Stimulated activated naive CD8-positive, alpha-beta T cell treated with anti-CD3 and anti-CD28 coated beads, Interleukin-15, amount 100 ng/mL, for 72 hours (primary cell): ENCODE measurements at regions not wholly inside any gene's neighbourhood (a gene's known extent, or its start where the extent isn't known, plus 50 kb on each side); places are given as distances from the start of the nearest gene placed in this dataset.

ENCODE experiments used
- ATAC-seq: fragments of 150-1000 bp; cut with Tn5 transposase; 2 replicates; pipeline ENCODE4 v1.10.0; 2021; ENCODE audit warnings: mild to moderate bottlenecking, moderate library complexity
- DNase-seq, 2 donors: peaks; one replicate each; pipeline ENCODE4 v3.0.0; 2021 to 2022
- H3K27ac Mint-ChIP-seq, 2 donors: one replicate each; pipeline ENCODE4 v1.8.0; 2022; ENCODE audit warnings: mild to moderate bottlenecking in 2 of 2, mixed read lengths in 2 of 2, moderate library complexity in 2 of 2
- H3K27me3 Mint-ChIP-seq: one replicate; pipeline ENCODE4 v1.8.0; 2022; ENCODE audit warnings: mixed read lengths
- H3K4me1 Mint-ChIP-seq: one replicate; pipeline ENCODE4 v1.8.0; 2022; ENCODE audit warnings: mild to moderate bottlenecking, mixed read lengths
- H3K4me3 Mint-ChIP-seq, 2 donors: one replicate each; pipeline ENCODE4 v1.8.0; 2022; ENCODE audit warnings: mild to moderate bottlenecking in 2 of 2, mixed read lengths in 2 of 2, moderate library complexity in 1 of 2
- H3K9me3 Mint-ChIP-seq, 2 donors: one replicate each; pipeline ENCODE4 v1.8.0; 2022; ENCODE audit warnings: mixed read lengths in 2 of 2

DNA sequence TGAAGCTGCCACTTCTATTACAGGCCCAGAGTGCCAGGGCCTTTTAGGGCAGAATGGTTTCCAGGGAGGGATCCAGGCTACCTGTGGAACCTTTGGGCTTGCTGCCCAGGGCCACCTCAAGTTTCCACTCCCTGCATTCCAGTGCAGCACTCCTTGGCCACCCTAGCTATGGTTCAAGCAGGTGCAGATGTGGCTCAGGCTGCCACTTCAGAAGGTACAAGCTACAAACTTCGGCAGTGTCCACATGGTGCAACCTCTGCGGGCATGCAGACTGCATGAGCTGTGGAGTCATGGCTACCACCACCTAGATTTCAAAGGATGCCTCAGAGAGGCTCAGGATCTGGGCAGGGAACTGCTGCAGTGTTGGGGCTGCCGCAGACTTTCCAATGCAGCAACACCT, 248.1 kb upstream of the UBE2E3 start:
- H3K4me3 Mint-ChIP-seq: no peak overlapping the region
- DNase-seq: no peak
- H3K9me3 Mint-ChIP-seq: no peaks in the 10 kb centered on the region
- H3K4me1 Mint-ChIP-seq: no peaks in the 10 kb centered on the region
- H3K27me3 Mint-ChIP-seq: no peaks in the 10 kb centered on the region
- peak; percentile 15 for ATAC-seq
- no peak overlapping the region for H3K27ac Mint-ChIP-seq

DNA sequence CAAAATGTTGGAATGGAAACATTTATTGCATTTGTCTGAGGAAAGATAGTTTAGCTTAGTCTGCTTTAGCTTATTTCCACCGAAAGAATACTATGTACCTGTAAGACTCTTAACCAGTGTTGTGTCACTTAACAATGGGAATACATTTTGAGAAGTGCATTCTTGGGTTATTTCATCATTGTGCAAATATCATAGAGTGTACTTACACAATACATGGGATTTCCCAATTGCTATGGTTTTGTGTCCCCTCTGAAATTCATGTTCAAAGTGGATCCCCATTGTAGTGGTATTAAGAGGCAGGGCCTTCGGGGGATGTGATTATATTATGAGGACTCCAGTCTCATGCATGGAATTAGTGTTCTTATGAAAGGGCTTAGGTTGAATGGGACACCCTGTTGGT, 249.4 kb upstream of the UBE2E3 start:
- no peak overlapping the region for H3K27ac Mint-ChIP-seq
- no peak overlapping the region for H3K4me3 Mint-ChIP-seq
- ATAC-seq (no peak), DNase-seq (no peak)
- no peaks in the 10 kb centered on the region for H3K27me3 Mint-ChIP-seq
- no peaks in the 10 kb centered on the region for H3K9me3 Mint-ChIP-seq
- H3K4me1 Mint-ChIP-seq: no peaks in the 10 kb centered on the region

DNA sequence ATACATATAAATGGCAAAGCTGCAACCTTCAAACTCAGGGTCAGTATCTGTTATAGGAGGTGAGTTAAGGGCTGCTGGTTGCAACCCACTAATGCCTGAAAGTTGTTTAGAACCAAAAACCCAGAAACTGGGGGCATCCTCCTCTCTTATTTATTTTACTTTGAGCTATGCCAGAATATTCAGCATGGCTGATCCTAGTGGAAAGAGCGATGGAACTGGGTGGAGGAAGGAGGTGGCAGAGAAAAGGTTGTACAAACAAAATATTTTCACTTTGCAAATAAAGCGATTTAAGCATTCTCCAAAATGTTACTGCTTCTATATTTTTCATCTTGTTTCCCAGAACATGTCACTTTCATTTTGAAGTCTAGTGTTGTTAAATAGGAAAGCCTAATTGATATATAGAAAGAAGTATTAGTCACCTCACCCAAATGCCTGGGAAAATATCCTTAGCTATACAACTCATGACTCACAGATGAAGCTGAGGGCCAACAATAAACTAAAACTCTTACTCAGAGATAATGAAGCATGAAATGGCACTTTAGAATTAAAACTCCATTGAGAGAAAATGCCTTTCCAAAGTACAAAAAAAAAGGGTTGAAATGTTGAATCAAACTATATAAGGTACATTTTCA, 251.4 kb upstream of the UBE2E3 start:
- Mint-ChIP-seq H3K4me1 (no peaks in the 10 kb centered on the region), H3K9me3 (no peaks in the 10 kb centered on the region), H3K27me3 (no peaks in the 10 kb centered on the region), H3K4me3 (no peak overlapping the region), H3K27ac (no peak overlapping the region)
- DNase-seq (no peak), ATAC-seq (no peak)

DNA sequence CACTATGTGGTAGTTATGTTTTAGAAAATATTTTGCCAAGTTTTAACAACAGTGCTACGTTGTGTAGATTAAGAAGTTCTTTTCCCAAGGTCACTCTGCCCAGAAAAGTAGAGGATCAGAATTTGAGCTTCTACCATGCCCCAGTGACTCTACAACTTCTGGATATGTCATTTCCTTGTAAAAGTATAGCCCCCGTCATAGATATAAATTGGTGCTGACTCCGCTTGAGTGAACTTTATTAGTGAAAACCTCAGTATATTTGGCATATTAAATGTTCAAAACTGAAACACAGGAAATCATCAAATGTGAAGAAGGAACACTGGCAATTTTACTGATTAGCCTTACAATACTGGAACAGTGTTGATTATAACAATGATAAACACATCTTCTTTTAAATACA, 256.7 kb upstream of the UBE2E3 start:
- DNase-seq (no peak), ATAC-seq (no peak)
- H3K27ac Mint-ChIP-seq: no peak overlapping the region
- no peak overlapping the region for H3K4me3 Mint-ChIP-seq
- no peaks in the 10 kb centered on the region for H3K9me3 Mint-ChIP-seq
- no peaks in the 10 kb centered on the region for H3K27me3 Mint-ChIP-seq
- no peaks in the 10 kb centered on the region for H3K4me1 Mint-ChIP-seq

DNA sequence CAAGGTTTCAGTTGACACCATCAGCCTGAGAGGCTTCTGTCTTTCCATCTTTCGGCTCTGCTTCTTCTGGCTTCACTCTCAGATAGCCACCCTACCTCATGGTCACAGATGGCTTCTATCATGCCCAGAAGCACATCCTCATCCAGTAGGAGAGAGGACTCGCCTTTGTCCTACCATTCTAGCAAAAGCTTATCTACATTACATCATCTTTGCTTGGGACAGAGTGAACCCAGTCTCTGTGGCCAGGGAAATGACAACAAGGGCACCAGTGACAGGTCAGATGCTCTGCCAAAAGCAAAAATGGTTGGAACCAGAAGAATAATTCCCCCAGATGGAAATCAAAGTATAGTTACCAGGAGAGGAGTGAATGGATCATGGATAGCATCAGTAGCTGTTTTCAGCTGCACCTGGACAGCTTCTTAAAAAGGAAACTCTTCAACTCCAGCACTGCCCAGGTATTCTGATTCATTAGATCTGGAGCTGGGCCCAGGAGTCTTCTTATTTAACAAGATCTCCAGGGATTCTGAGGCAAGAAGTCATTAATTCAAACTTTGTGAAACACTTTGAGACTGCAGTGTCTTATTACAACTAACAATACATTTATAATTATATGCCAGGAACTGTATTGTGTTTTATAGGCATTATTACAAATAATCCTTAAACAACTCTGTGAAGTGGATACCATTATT, 257.7 kb upstream of the UBE2E3 start:
- ATAC-seq (no peak), DNase-seq (no peak)
- Mint-ChIP-seq H3K4me3 (no peak overlapping the region), H3K4me1 (no peaks in the 10 kb centered on the region), H3K27me3 (no peaks in the 10 kb centered on the region), H3K27ac (no peak overlapping the region), H3K9me3 (no peaks in the 10 kb centered on the region)

DNA sequence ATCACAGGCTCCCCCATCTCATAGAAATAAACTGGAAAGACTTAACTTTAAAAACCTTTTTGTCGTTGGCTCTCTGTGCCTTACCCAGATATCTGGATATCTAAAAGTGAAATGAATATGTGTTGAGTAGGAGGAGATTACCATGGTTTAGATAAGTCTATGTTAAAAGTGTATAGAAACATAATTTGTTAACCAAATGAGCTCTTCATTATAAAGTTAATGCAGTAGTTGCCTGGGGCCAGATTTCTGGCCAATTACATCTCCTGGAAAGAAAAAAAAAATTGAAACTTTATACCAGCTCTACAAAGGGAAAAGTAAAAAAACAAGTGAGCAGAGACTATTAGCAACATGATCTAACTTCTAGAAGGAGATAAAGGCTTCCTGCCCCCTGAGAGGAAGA, 259.6 kb upstream of the UBE2E3 start:
- Mint-ChIP-seq H3K9me3 (no peaks in the 10 kb centered on the region), H3K4me3 (no peak overlapping the region), H3K4me1 (no peaks in the 10 kb centered on the region), H3K27ac (no peak overlapping the region), H3K27me3 (peaks cover 2% of the 10 kb centered on the region)
- ATAC-seq (no peak), DNase-seq (no peak)

DNA sequence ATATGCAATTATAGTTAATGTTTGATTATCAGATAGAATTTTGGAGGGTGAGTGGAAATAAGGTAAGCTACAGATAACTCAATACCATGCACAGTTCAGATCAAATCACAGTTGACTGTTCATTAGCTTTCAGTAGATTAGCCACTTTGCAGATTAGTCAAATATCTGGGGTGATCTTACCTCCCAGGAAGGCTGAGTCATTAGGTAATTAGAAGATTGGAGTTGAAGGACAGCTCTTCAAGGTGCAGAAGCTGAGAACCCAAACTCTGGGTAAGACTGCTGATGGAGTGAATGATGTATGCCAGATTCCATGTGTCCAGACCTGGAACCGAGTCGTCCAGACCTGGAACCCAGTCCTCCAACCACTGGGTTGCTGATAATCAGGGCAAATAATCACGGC, 262.8 kb upstream of the UBE2E3 start:
- no peak overlapping the region for H3K4me3 Mint-ChIP-seq
- H3K27me3 Mint-ChIP-seq: peaks cover 7% of the 10 kb centered on the region
- no peak overlapping the region for H3K27ac Mint-ChIP-seq
- peaks cover 0 to 5% of the 10 kb centered on the region in 2 donors for H3K9me3 Mint-ChIP-seq
- no peak for ATAC-seq
- H3K4me1 Mint-ChIP-seq: no peaks in the 10 kb centered on the region
- DNase-seq: no peak

DNA sequence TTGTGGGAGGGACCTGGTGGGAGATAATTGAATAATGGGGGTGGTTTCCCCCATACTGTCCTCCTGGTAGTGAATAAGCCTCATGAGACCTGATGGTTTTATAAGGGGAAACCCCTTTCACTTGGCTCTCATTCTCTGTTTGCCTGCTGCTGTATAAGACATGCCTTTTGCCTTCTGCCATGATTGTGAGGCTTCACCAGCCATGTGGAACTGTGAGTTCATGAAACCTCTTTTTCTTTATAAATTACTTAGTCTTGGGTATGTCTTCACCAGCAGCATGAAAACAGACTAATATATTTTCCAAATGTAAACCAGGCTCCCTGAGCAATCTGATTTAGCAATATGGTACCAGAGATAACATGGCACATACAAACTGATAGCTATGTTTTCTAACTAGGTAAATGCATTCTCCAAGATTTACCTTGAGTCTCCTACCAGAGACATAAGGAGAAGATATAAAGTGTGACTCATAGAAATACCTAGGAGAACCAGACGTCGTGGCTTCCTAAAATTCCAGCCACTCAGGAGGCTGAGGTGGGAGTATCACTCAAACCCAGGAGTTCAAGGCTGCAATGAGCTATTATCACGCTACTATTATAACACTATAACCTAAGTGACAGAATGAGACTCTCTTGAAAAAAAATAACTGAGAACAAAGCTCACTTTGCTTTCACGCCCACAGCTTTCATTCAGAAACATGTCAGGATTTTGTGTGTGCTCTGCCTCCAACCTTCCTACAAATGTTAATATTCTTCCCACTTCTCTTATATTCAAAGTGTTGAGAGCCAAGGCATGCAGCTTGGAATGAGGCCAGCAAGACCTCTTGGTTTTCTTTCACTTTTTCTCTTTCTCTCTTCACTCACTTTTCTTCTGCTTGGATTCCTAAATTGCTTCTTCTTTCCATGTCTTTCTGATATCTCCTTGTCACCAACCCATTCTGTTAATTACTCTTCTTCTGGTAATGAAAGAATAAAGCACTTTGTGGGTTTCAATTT, 263.9 kb upstream of the UBE2E3 start:
- no peak for ATAC-seq
- H3K4me1 Mint-ChIP-seq: no peaks in the 10 kb centered on the region

DNA sequence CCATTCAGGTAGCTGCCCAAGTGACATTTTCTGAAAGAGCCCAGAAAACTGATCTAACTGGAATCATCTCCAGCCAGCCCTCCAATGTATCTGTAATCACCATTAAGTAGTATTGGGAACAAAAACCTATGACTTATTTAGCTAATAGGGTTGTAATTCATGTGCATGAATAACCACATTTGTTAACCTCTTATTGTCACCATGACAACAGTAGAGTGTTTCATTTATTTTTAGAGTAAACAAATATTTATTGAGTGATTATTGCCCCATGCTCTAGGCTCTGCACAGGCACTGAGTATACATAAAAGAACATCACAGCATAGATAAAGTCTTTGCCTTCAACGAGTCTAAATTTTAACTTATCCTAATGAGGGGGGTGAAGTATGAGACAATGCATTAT, 265.4 kb upstream of the UBE2E3 start:
- no peak for DNase-seq
- peaks cover 5 to 9% of the 10 kb centered on the region in 2 donors for H3K9me3 Mint-ChIP-seq
- no peak for ATAC-seq
- no peaks in the 10 kb centered on the region for H3K4me1 Mint-ChIP-seq
- H3K27ac Mint-ChIP-seq: no peak overlapping the region
- no peak overlapping the region for H3K4me3 Mint-ChIP-seq
- peaks cover 7% of the 10 kb centered on the region for H3K27me3 Mint-ChIP-seq

More for the DNA sequence above, 263.9 kb upstream of the UBE2E3 start:
- DNase-seq: no peak
- Mint-ChIP-seq H3K27me3 (peaks cover 7% of the 10 kb centered on the region), H3K9me3 (peaks cover 5 to 9% of the 10 kb centered on the region in 2 donors), H3K4me3 (no peak overlapping the region), H3K27ac (no peak overlapping the region)

DNA sequence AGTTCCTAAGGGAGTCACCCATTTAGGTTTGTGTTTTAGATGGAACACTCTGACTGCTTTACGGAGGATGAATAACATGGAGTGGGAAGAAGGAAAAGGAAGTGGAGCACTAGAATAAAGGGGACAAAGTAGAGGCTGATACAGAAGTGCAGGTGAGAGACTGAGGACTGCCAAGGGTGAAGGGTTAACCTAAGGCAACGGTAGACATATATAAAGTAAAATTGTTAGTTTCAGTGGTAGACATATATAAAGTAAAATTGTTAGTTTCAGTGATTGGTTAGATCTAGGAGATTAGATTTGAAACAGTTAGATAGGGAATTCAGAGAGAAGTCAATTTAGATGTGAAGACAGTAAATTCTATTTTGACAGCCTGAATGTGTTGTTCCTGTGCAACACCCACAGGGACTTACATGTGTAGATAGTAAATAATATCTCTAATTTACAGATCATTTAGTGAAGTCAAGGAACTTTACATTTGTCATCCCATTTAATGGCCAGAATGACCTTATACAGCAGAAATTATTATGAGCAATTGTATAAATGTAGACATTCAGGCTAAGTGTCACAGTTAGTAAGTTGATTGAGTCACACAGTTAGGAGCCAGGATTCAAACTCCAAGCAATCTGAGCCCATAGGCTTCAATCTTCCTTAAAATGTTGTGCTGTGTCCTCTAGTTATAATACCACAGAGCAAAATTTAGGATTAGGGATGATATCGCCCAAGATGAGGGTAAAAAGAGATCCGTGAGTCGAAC, 270.8 kb upstream of the UBE2E3 start:
- H3K9me3 Mint-ChIP-seq: peaks cover 5 to 9% of the 10 kb centered on the region in 2 donors
- no peak for DNase-seq
- no peak overlapping the region for H3K4me3 Mint-ChIP-seq
- no peak for ATAC-seq
- no peaks in the 10 kb centered on the region for H3K4me1 Mint-ChIP-seq
- no peaks in the 10 kb centered on the region for H3K27me3 Mint-ChIP-seq
- no peak overlapping the region for H3K27ac Mint-ChIP-seq

DNA sequence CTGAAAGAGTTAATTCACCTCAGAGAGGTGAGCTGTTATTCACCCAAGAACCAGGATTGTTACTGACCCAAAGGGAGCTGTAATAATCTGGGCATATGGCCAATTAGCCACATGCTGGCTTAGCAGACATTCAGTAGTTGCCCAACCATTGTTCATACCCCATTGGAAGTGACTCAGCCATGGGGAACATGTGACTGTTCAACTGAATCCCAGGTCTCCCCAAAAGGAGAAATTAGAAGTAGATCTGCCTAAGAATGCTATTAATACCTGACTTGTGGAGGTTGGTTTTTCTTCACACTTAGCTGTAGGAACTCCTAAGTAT, 272.6 kb upstream of the UBE2E3 start:
- H3K27ac Mint-ChIP-seq: no peak overlapping the region
- H3K27me3 Mint-ChIP-seq: no peaks in the 10 kb centered on the region
- no peak overlapping the region for H3K4me3 Mint-ChIP-seq
- DNase-seq (no peak), ATAC-seq (no peak)
- H3K4me1 Mint-ChIP-seq: no peaks in the 10 kb centered on the region
- peaks cover 5 to 7% of the 10 kb centered on the region in 2 donors for H3K9me3 Mint-ChIP-seq

DNA sequence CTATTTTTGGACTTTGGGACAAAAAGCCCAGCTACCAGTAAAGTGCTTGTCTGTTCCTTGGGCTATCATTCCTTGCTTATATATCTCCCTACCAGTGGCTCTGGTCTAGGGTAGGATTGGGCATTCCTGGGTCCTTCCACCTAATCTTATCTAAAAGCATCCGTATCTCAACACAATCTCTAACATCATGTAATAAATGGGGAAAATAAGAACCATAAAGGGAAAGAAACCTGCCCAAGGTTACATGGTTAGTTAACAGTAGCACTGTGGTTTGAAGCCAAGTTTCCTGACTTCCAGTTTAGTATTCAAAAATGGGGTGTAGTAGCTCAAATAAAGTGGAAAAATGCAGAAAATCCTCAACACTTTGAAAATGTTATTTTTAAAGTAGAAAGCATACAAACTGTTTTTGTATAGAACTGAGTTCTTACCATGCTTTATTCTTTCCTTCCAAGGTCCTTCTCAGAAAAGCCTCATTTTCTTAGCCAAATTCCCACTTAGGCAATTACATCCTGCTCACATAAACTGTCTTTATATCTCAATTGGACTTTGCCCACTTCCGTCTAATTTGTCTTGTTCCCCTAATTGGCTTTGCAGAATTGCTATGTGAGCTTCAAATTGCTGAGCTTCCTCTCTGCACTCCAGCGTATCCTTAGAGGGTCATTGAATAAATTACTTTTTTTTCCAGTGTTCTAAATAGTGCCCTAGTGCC, 273.1 kb upstream of the UBE2E3 start:
- no peak overlapping the region for H3K27ac Mint-ChIP-seq
- ATAC-seq: no peak

DNA sequence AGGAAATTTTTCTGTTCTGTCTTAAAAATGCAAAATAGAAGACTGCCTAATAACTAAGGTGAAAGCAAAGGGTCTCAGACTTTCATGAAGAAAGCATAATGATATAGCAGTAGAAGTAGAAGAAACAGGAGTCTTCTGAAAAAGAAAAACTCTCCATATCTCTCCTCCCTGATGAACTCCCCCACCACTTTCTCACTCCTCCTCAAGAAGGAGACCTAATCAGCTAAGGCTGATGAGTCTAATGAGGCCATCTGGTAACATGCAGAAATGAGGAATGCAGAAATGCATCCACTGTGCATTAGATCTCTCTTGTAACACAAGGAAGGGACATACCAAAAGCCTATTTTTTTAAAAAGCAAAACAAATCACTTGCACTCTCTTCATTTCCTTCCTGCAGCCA, 273.7 kb upstream of the UBE2E3 start:
- H3K9me3 Mint-ChIP-seq: no peaks in the 10 kb centered on the region
- no peak overlapping the region for H3K27ac Mint-ChIP-seq
- H3K27me3 Mint-ChIP-seq: no peaks in the 10 kb centered on the region
- H3K4me1 Mint-ChIP-seq: no peaks in the 10 kb centered on the region
- ATAC-seq (no peak), DNase-seq (no peak)
- H3K4me3 Mint-ChIP-seq: no peak overlapping the region

More for the DNA sequence above, 273.1 kb upstream of the UBE2E3 start:
- no peak overlapping the region for H3K4me3 Mint-ChIP-seq
- no peaks in the 10 kb centered on the region for H3K27me3 Mint-ChIP-seq
- no peak for DNase-seq
- H3K9me3 Mint-ChIP-seq: peaks cover 1 to 3% of the 10 kb centered on the region in 2 donors
- no peaks in the 10 kb centered on the region for H3K4me1 Mint-ChIP-seq

DNA sequence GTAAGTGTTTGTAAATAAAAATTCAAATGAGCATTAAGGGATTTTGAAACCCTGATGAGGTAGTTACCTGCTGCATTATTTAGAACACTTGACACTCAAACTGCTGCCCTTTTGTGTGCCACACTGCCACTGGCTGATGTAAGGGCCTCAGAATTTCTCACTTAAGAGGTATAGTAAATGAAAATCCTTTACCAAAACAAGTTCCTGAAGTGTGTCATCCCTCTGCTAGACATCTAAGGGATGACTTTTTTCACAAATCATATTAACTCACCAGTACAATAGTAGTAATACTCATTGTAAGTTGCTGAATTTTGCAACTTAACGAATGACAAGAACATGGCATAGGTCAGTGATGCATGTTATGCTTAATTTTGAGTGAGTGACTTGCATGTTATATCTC, 274.9 kb upstream of the UBE2E3 start:
- H3K4me3 Mint-ChIP-seq: no peak overlapping the region
- H3K9me3 Mint-ChIP-seq: no peaks in the 10 kb centered on the region
- DNase-seq (no peak), ATAC-seq (no peak)
- H3K4me1 Mint-ChIP-seq: no peaks in the 10 kb centered on the region
- H3K27ac Mint-ChIP-seq: no peak overlapping the region
- no peaks in the 10 kb centered on the region for H3K27me3 Mint-ChIP-seq

DNA sequence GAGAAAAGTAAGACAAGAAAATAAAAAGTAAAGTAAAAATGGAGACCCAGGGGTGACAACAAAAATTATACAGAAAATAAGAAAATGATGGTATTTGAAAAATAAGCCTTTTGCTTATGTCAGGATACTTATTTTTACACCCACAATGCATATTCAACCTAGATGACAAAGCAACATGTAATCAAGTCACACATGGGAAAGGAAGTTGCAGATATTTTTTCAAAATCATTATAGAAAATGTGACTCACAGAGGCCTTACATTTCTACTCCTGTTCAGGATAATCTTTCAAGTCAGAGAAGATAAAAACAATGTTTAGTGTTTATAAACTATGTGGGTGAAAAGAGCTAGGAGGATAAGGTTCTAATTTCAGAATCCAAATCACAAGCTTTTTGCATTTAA, 275.3 kb upstream of the UBE2E3 start:
- Mint-ChIP-seq H3K4me3 (no peak overlapping the region), H3K27me3 (no peaks in the 10 kb centered on the region), H3K27ac (no peak overlapping the region), H3K9me3 (no peaks in the 10 kb centered on the region), H3K4me1 (no peaks in the 10 kb centered on the region)
- no peak for ATAC-seq
- no peak for DNase-seq
